GM23248 (cell line): ENCODE measurements at regions not wholly inside any gene's neighbourhood (a gene's known extent, or its start where the extent isn't known, plus 50 kb on each side); places are given as distances from the start of the nearest gene placed in this dataset.

ENCODE experiments used
- DNase-seq: peaks from one replicate; pipeline ENCODE4 v3.0.0-alpha.2; 2015
- H2AFZ ChIP-seq: fragments of 200-600 bp; sonication (generic); 2 replicates; pipeline ENCODE4 v1.6.1; 2016; ENCODE audit warnings: antibody characterized with exemption
- H3F3A ChIP-seq: fragments of 200-600 bp; sonication (generic); 2 replicates; pipeline ENCODE4 v1.6.1; 2016; ENCODE audit warnings: mild to moderate bottlenecking, antibody characterized with exemption, mixed run types; ENCODE audit not compliant: insufficient read depth
- H3K27ac ChIP-seq: fragments of 200-600 bp; sonication (generic); 2 replicates; pipeline ENCODE4 v1.5.1; 2016; ENCODE audit warnings: mild to moderate bottlenecking
- H3K27me3 ChIP-seq: fragments of 200-600 bp; sonication (generic); replicated peaks from 2 replicates; pipeline ENCODE4 v1.6.1; 2016; ENCODE audit warnings: mild to moderate bottlenecking; ENCODE audit not compliant: insufficient read depth
- H3K36me3 ChIP-seq: fragments of 200-600 bp; sonication (generic); 2 replicates; pipeline ENCODE4 v1.6.1; 2016; ENCODE audit warnings: low read depth, mild to moderate bottlenecking
- H3K4me1 ChIP-seq: fragments of 200-600 bp; sonication (generic); 2 replicates; pipeline ENCODE4 v1.6.1; 2016; ENCODE audit warnings: mild to moderate bottlenecking; ENCODE audit not compliant: insufficient read depth
- H3K4me2 ChIP-seq: fragments of 200-600 bp; sonication (generic); one replicate; pipeline ENCODE4 v1.6.1; 2016; ENCODE audit warnings: mild to moderate bottlenecking; ENCODE audit not compliant: unreplicated experiment
- H3K4me3 ChIP-seq: fragments of 200-600 bp; sonication (generic); 2 replicates; pipeline ENCODE4 v1.5.1; 2016; ENCODE audit warnings: mild to moderate bottlenecking
- H3K79me2 ChIP-seq: fragments of 200-600 bp; sonication (generic); 2 replicates; pipeline ENCODE4 v1.6.1; 2016; ENCODE audit warnings: mild to moderate bottlenecking; ENCODE audit not compliant: insufficient read depth
- H3K9ac ChIP-seq: fragments of 200-600 bp; sonication (generic); 2 replicates; pipeline ENCODE4 v1.6.1; 2016; ENCODE audit warnings: mild to moderate bottlenecking
- H3K9me2 ChIP-seq: fragments of 200-600 bp; sonication (generic); 2 replicates; pipeline ENCODE4 v1.6.1; 2016; ENCODE audit warnings: mixed run types, mild to moderate bottlenecking, moderate library complexity; ENCODE audit not compliant: insufficient read depth
- H3K9me3 ChIP-seq: fragments of 200-600 bp; sonication (generic); one replicate; pipeline ENCODE4 v1.6.1; 2017; ENCODE audit warnings: low read depth
- H4K20me1 ChIP-seq: fragments of 200-600 bp; sonication (generic); 2 replicates; pipeline ENCODE4 v1.6.0; 2016; ENCODE audit not compliant: insufficient read depth
- EZH2 ChIP-seq: fragments of 200-600 bp; sonication (generic); IDR thresholded peaks from 2 replicates; pipeline ENCODE4 v1.6.1; 2018; ENCODE audit warnings: antibody characterized with exemption, mild to moderate bottlenecking; ENCODE audit not compliant: insufficient read depth, poor library complexity, severe bottlenecking
- EZH2phosphoT487 ChIP-seq: fragments of 200-600 bp; sonication (generic); IDR thresholded peaks from 2 replicates; pipeline ENCODE4 v1.6.1; 2018; ENCODE audit warnings: antibody characterized with exemption, moderate library complexity, mild to moderate bottlenecking, low read depth; ENCODE audit not compliant: insufficient read depth
- WGBS, 2 experiments: methylation state at CpG; one replicate each; pipeline ENCODE4 v1.1.6; 2015 to 2017; ENCODE audit warnings: low lambda C conversion rate in 2 of 2, low coverage in 1 of 2; ENCODE audit errors: missing lambda C conversion rate in 2 of 2; 5-methylcytosine and 5-hydroxymethylcytosine counted together
- in situ Hi-C: fragments of 300-500 bp; cut with MboI; formaldehyde crosslinking; loops from 2 replicates; pipeline ENCODE4 v1.15.0; 2020

GRCh38 chr4:160835789-160836188 lies 1328.0 kb downstream of the FSTL5 start:
- no peaks in the 10 kb centered on the region for H3K79me2 ChIP-seq
- H3K9ac ChIP-seq: no peak overlapping the region
- no peaks in the 10 kb centered on the region for H3K4me1 ChIP-seq
- 32 to 34% methylated on average over 3 of the region's 3 CpGs for WGBS, 2 experiments
- no peaks in the 10 kb centered on the region for H3K27me3 ChIP-seq
- no peak overlapping the region for H3K27ac ChIP-seq
- TF ChIP-seq EZH2phosphoT487 (no peak), EZH2 (no peak)
- no peaks in the 10 kb centered on the region for H3F3A ChIP-seq
- H3K9me2 ChIP-seq: no peaks in the 10 kb centered on the region
- no peak overlapping the region for H3K4me3 ChIP-seq
- H2AFZ ChIP-seq: no peak overlapping the region
- no peaks in the 10 kb centered on the region for H3K9me3 ChIP-seq
- H3K36me3 ChIP-seq: no peaks in the 10 kb centered on the region
- no peaks in the 10 kb centered on the region for H4K20me1 ChIP-seq
- in situ Hi-C loops: no loop called here
- DNase-seq: no peak
- no peak overlapping the region for H3K4me2 ChIP-seq

- Histone ChIP-seq H3K4me1 (no peaks in the 10 kb centered on the region), H3F3A (no peaks in the 10 kb centered on the region), H3K4me2 (no peak overlapping the region), H3K9me2 (no peaks in the 10 kb centered on the region), H4K20me1 (no peaks in the 10 kb centered on the region), H3K36me3 (no peaks in the 10 kb centered on the region), H2AFZ (no peak overlapping the region), H3K27ac (no peak overlapping the region), H3K27me3 (no peaks in the 10 kb centered on the region), H3K4me3 (no peak overlapping the region), H3K79me2 (no peaks in the 10 kb centered on the region), H3K9me3 (no peaks in the 10 kb centered on the region), H3K9ac (no peak overlapping the region)
- in situ Hi-C loops: no loop called here
- 16 to 19% methylated on average over 2 of the region's 2 CpGs for WGBS, 2 experiments
- TF ChIP-seq EZH2: no peak
- TF ChIP-seq EZH2phosphoT487: no peak
- DNase-seq: no peak
Measured at GRCh38 chr4:160836431-160836830, 1327.4 kb downstream of the FSTL5 start.

GRCh38 chr4:160846121-160846520 lies 1317.7 kb downstream of the FSTL5 start:
- no peaks in the 10 kb centered on the region for H3F3A ChIP-seq
- no peak overlapping the region for H3K4me2 ChIP-seq
- H3K27me3 ChIP-seq: no peaks in the 10 kb centered on the region
- H3K9ac ChIP-seq: no peak overlapping the region
- H3K9me3 ChIP-seq: no peaks in the 10 kb centered on the region
- TF ChIP-seq EZH2phosphoT487: no peak
- TF ChIP-seq EZH2: no peak
- H3K27ac ChIP-seq: no peak overlapping the region
- H3K36me3 ChIP-seq: no peaks in the 10 kb centered on the region
- no peak overlapping the region for H2AFZ ChIP-seq
- H4K20me1 ChIP-seq: no peaks in the 10 kb centered on the region
- H3K4me1 ChIP-seq: no peaks in the 10 kb centered on the region
- H3K4me3 ChIP-seq: no peak overlapping the region
- in situ Hi-C loops: no loop called here
- no peak for DNase-seq
- WGBS, 2 experiments: 25 to 26% methylated on average over 2 of the region's 2 CpGs
- no peaks in the 10 kb centered on the region for H3K9me2 ChIP-seq
- H3K79me2 ChIP-seq: no peaks in the 10 kb centered on the region

GRCh38 chr4:160847228-160847627 lies 1316.6 kb downstream of the FSTL5 start:
- TF ChIP-seq EZH2 (no peak), EZH2phosphoT487 (no peak)

GRCh38 chr4:160848489-160848888 lies 1315.3 kb downstream of the FSTL5 start:
- Histone ChIP-seq H3K4me2 (no peak overlapping the region), H3K27ac (no peak overlapping the region), H3F3A (no peaks in the 10 kb centered on the region), H3K36me3 (no peaks in the 10 kb centered on the region), H3K4me3 (no peak overlapping the region), H4K20me1 (no peaks in the 10 kb centered on the region), H2AFZ (no peak overlapping the region), H3K79me2 (no peaks in the 10 kb centered on the region), H3K9me2 (no peaks in the 10 kb centered on the region), H3K27me3 (no peaks in the 10 kb centered on the region), H3K9ac (no peak overlapping the region), H3K4me1 (no peaks in the 10 kb centered on the region), H3K9me3 (no peaks in the 10 kb centered on the region)
- TF ChIP-seq EZH2 (no peak), EZH2phosphoT487 (no peak)
- no peak for DNase-seq
- in situ Hi-C loops: no loop called here
- WGBS, 2 experiments: 1 to 5% methylated on average over 4 of the region's 4 CpGs

More at GRCh38 chr4:160847228-160847627, 1316.6 kb downstream of the FSTL5 start:
- in situ Hi-C loops: no loop called here
- Histone ChIP-seq H3K27me3 (no peaks in the 10 kb centered on the region), H3K4me2 (no peak overlapping the region), H3K9me3 (no peaks in the 10 kb centered on the region), H3K9ac (no peak overlapping the region), H3K36me3 (no peaks in the 10 kb centered on the region), H3K79me2 (no peaks in the 10 kb centered on the region), H3K4me3 (no peak overlapping the region), H3K9me2 (no peaks in the 10 kb centered on the region), H3F3A (no peaks in the 10 kb centered on the region), H3K4me1 (no peaks in the 10 kb centered on the region), H3K27ac (no peak overlapping the region), H4K20me1 (no peaks in the 10 kb centered on the region), H2AFZ (no peak overlapping the region)
- DNase-seq: no peak
- 16 to 21% methylated on average over 1 of the region's 1 CpG for WGBS, 2 experiments
